Prostate gland (tissue), 2 donors: ENCODE measurements at regions not wholly inside any gene's neighbourhood (a gene's known extent, or its start where the extent isn't known, plus 50 kb on each side); places are given as distances from the start of the nearest gene placed in this dataset.

ENCODE experiments used
- DNase-seq: peaks from one replicate; pipeline ENCODE4 v3.0.0-alpha.2; 2019; ENCODE audit warnings: low spot score
- H3K27ac ChIP-seq, 2 donors: fragments of 200-600 bp; sonication (generic); 2 replicates each; pipeline ENCODE4 v1.5.1; 2017 to 2019
- H3K27me3 ChIP-seq: fragments of 200-600 bp; sonication (generic); replicated peaks from 2 replicates; pipeline ENCODE4 v1.5.1; 2019; ENCODE audit not compliant: insufficient read depth
- H3K36me3 ChIP-seq, 2 donors: fragments of 200-600 bp; sonication (generic); 1 replicate in 1 of 2; 2 replicates in 1 of 2; pipeline versions ENCODE4 v1.5.1 to v1.8.1; 2017 to 2019
- H3K4me1 ChIP-seq: fragments of 200-600 bp; sonication (generic); replicated peaks from 2 replicates; pipeline ENCODE4 v1.5.1; 2019
- H3K4me3 ChIP-seq, 2 donors: fragments of 200-600 bp; sonication (generic); 2 replicates each; pipeline ENCODE4 v1.5.1; 2017 to 2019
- H3K9me3 ChIP-seq: fragments of 200-600 bp; sonication (generic); 2 replicates; pipeline ENCODE4 v1.5.1; 2017
- CTCF ChIP-seq, 4 experiments: fragments of 200-600 bp in 2 of 4; fragments of 450-650 bp in 2 of 4; sonication (generic) in 2 of 4; IDR thresholded peaks; 1 replicate in 3 of 4; 2 replicates in 1 of 4; pipeline ENCODE4 v1.5.1; 2016 to 2019; ENCODE audit warnings: antibody characterized with exemption in 4 of 4, mild to moderate bottlenecking in 2 of 4, moderate library complexity in 2 of 4
- POLR2A ChIP-seq: fragments of 450-650 bp; IDR thresholded peaks from one replicate; pipeline ENCODE4 v1.6.1; 2016; ENCODE audit warnings: antibody characterized with exemption, mild to moderate bottlenecking
- POLR2AphosphoS5 ChIP-seq: sonication (generic); formaldehyde crosslinking; IDR thresholded peaks from one replicate; pipeline ENCODE4 v1.6.1; 2017; ENCODE audit warnings: antibody characterized with exemption
- WGBS: methylation state at CpG from one replicate; pipeline ENCODE4 v1.1.5; 2018; 5-methylcytosine and 5-hydroxymethylcytosine counted together
- intact Hi-C: fragments of 100-400 bp; cut with DNase I; formaldehyde crosslinking; loops from one replicate; pipeline ENCODE4 v1.14.2; 2022

- TF ChIP-seq CTCF (IDR thresholded peaks at IDR 0.05) = no peak
- TF ChIP-seq POLR2A = no peak
- no peak for TF ChIP-seq POLR2AphosphoS5
- DNase-seq = no peak
- no peak overlapping the region for H3K27ac ChIP-seq
- H3K9me3 ChIP-seq = no peaks in the 10 kb centered on the region
- no peaks in the 10 kb centered on the region for H3K36me3 ChIP-seq
- H3K4me3 ChIP-seq = no peak overlapping the region
- no peaks in the 10 kb centered on the region for H3K27me3 ChIP-seq
- H3K4me1 ChIP-seq = no peaks in the 10 kb centered on the region
- intact Hi-C loops = no loop called here
- WGBS = 90% methylated on average over 2 of the region's 2 CpGs
Measured at GRCh38 chr21:25025596-25025995, 581.7 kb downstream of the MRPL39 start.

GRCh38 chr21:25024639-25025038 lies 582.6 kb downstream of the MRPL39 start:
- intact Hi-C loops = no loop called here
- WGBS = 95% methylated on average over 3 of the region's 3 CpGs

GRCh38 chr21:25005388-25005787 lies 601.9 kb downstream of the MRPL39 start:
- Histone ChIP-seq H3K27ac (no peak overlapping the region), H3K9me3 (no peaks in the 10 kb centered on the region), H3K27me3 (no peaks in the 10 kb centered on the region), H3K36me3 (no peaks in the 10 kb centered on the region), H3K4me3 (no peak overlapping the region), H3K4me1 (no peaks in the 10 kb centered on the region)
- intact Hi-C loops = no loop called here
- DNase-seq = no peak
- TF ChIP-seq CTCF (IDR thresholded peaks at IDR 0.05) (no peak), POLR2AphosphoS5 (no peak), POLR2A (no peak)
- WGBS = 88% methylated on average over 7 of the region's 7 CpGs

More at GRCh38 chr21:25024639-25025038, 582.6 kb downstream of the MRPL39 start:
- Histone ChIP-seq H3K4me3 (no peak overlapping the region), H3K9me3 (no peaks in the 10 kb centered on the region), H3K4me1 (no peaks in the 10 kb centered on the region), H3K27me3 (no peaks in the 10 kb centered on the region), H3K27ac (no peak overlapping the region), H3K36me3 (no peaks in the 10 kb centered on the region)
- TF ChIP-seq POLR2AphosphoS5 (no peak), CTCF (IDR thresholded peaks at IDR 0.05) (no peak), POLR2A (no peak)
- no peak for DNase-seq

- no peak for DNase-seq
- H3K36me3 ChIP-seq = no peaks in the 10 kb centered on the region
- WGBS = 31% methylated on average over 2 of the region's 2 CpGs
Measured at GRCh38 chr21:25002676-25003075, 604.6 kb downstream of the MRPL39 start.

More at GRCh38 chr21:25002676-25003075, 604.6 kb downstream of the MRPL39 start:
- Histone ChIP-seq H3K27me3 (no peaks in the 10 kb centered on the region), H3K4me3 (no peak overlapping the region), H3K9me3 (no peaks in the 10 kb centered on the region), H3K4me1 (no peaks in the 10 kb centered on the region), H3K27ac (no peak overlapping the region)
- TF ChIP-seq POLR2A (no peak), POLR2AphosphoS5 (no peak), CTCF (IDR thresholded peaks at IDR 0.05) (no peak)
- intact Hi-C loops = no loop called here
